ENCODE measurements at regions not wholly inside any gene's neighbourhood (a gene's known extent, or its start where the extent isn't known, plus 50 kb on each side); places are given as distances from the start of the nearest gene placed in this dataset.

- intact Hi-C loops (cut with DNase I; ENCODE audit: low total_unique reads), result no loop called here
- Histone ChIP-seq H3K4me1 (no peaks in the 10 kb centered on the region), H3K27me3 (no peaks in the 10 kb centered on the region), H3K36me3 (no peaks in the 10 kb centered on the region), H3K4me3 (no peak overlapping the region), H3K9me3 (no peaks in the 10 kb centered on the region), H3K27ac (no peak overlapping the region)
- no peak for DNase-seq
- TF ChIP-seq CTCF (IDR thresholded peaks at IDR 0.05), result no peak
- TF ChIP-seq POLR2AphosphoS5 (IDR thresholded peaks at IDR 0.05), result no peak
- TF ChIP-seq POLR2A (IDR thresholded peaks at IDR 0.05), result no peak
- no peak for TF ChIP-seq EP300 (IDR thresholded peaks at IDR 0.05; ENCODE audit: low read depth)
- 40 to 51% methylated on average over 2 of the region's 2 CpGs for WGBS, 2 donors (ENCODE audit: low coverage in 1 of 2)
- in situ Hi-C loops (cut with MboI; ENCODE audit: low pct_ligation_motif_present in 1 of 4, low pct_unique_long_range_greater_than_20kb in 1 of 4, low sequenced_read_pairs in 3 of 4), result no loop called here
Observed at GRCh38 chr1:118711356-118711755, 276.8 kb downstream of the TBX15 start.

- Histone ChIP-seq H3K36me3 (no peaks in the 10 kb centered on the region), H3K27ac (no peak overlapping the region), H3K4me1 (no peaks in the 10 kb centered on the region), H3K9me3 (no peaks in the 10 kb centered on the region), H3K27me3 (no peaks in the 10 kb centered on the region), H3K4me3 (no peak overlapping the region)
- 37% methylated on average over 2 of the region's 2 CpGs for WGBS, 2 donors (ENCODE audit: low coverage in 1 of 2)
- intact Hi-C loops (cut with DNase I; ENCODE audit: low total_unique reads), result no loop called here
- in situ Hi-C loops (cut with MboI; ENCODE audit: low pct_ligation_motif_present in 1 of 4, low pct_unique_long_range_greater_than_20kb in 1 of 4, low sequenced_read_pairs in 3 of 4), result no loop called here
- TF ChIP-seq EP300 (IDR thresholded peaks at IDR 0.05; ENCODE audit: low read depth) (no peak), CTCF (IDR thresholded peaks at IDR 0.05) (no peak), POLR2AphosphoS5 (IDR thresholded peaks at IDR 0.05) (no peak), POLR2A (IDR thresholded peaks at IDR 0.05) (no peak)
- no peak for DNase-seq
Observed at GRCh38 chr1:118698911-118699310, 289.2 kb downstream of the TBX15 start.

GRCh38 chr1:118692143-118692542 is 296.0 kb downstream of the TBX15 start:
- Histone ChIP-seq H3K27ac (no peak overlapping the region), H3K27me3 (no peaks in the 10 kb centered on the region), H3K4me1 (no peaks in the 10 kb centered on the region), H3K9me3 (no peaks in the 10 kb centered on the region), H3K36me3 (no peaks in the 10 kb centered on the region), H3K4me3 (no peak overlapping the region)
- in situ Hi-C loops (cut with MboI; ENCODE audit: low pct_ligation_motif_present in 1 of 4, low pct_unique_long_range_greater_than_20kb in 1 of 4, low sequenced_read_pairs in 3 of 4) (no loop called here), intact Hi-C loops (cut with DNase I; ENCODE audit: low total_unique reads) (no loop called here)
- DNase-seq, result no peak
- TF ChIP-seq CTCF (IDR thresholded peaks at IDR 0.05) (no peak), POLR2AphosphoS5 (IDR thresholded peaks at IDR 0.05) (no peak), POLR2A (IDR thresholded peaks at IDR 0.05) (no peak), EP300 (IDR thresholded peaks at IDR 0.05; ENCODE audit: low read depth) (no peak)
- 29 to 56% methylated on average over 1 of the region's 1 CpG for WGBS, 2 donors (ENCODE audit: low coverage in 1 of 2)

GRCh38 chr1:118688891-118689290 is 299.3 kb downstream of the TBX15 start:
- 59 to 61% methylated on average over 2 of the region's 2 CpGs for WGBS, 2 donors (ENCODE audit: low coverage in 1 of 2)
- Histone ChIP-seq H3K27ac (no peak overlapping the region), H3K4me1 (no peaks in the 10 kb centered on the region), H3K27me3 (no peaks in the 10 kb centered on the region), H3K36me3 (no peaks in the 10 kb centered on the region), H3K9me3 (no peaks in the 10 kb centered on the region), H3K4me3 (no peak overlapping the region)
- TF ChIP-seq POLR2AphosphoS5 (IDR thresholded peaks at IDR 0.05) (no peak), CTCF (IDR thresholded peaks at IDR 0.05) (no peak), EP300 (IDR thresholded peaks at IDR 0.05; ENCODE audit: low read depth) (no peak), POLR2A (IDR thresholded peaks at IDR 0.05) (no peak)
- intact Hi-C loops (cut with DNase I; ENCODE audit: low total_unique reads), result no loop called here
- in situ Hi-C loops (cut with MboI; ENCODE audit: low pct_ligation_motif_present in 1 of 4, low pct_unique_long_range_greater_than_20kb in 1 of 4, low sequenced_read_pairs in 3 of 4), result no loop called here
- DNase-seq, result no peak

All from transverse colon (tissue), 4 donors.